H1 (cell line): ENCODE measurements at regions not wholly inside any gene's neighbourhood (a gene's known extent, or its start where the extent isn't known, plus 50 kb on each side); places are given as distances from the start of the nearest gene placed in this dataset.

ENCODE experiments used
- CTCF ChIA-PET: fragments of 300-600 bp; sonication (Branson Sonifier 250); formaldehyde crosslinking; loops from one replicate; lab custom pipeline; 2021; ENCODE audit not compliant: partially characterized antibody; lab: Charles Lee
- POLR2A ChIA-PET: fragments of 300-600 bp; sonication (Branson Sonifier 250); formaldehyde crosslinking; loops from one replicate; lab custom pipeline; 2021; ENCODE audit warnings: inconsistent platforms; ENCODE audit not compliant: partially characterized antibody; lab: Charles Lee
- DNase-seq, 2 experiments: peaks; one replicate each; pipeline versions ENCODE4 v3.0.0 to v3.0.0-alpha.2; 2010 to 2022; ENCODE audit warnings: low spot score in 2 of 2, low read depth in 1 of 2, mixed read lengths in 1 of 2
- FAIRE-seq: peaks from 2 replicates; lab custom pipeline; 2011; peaks lifted over from hg19 to GRCh38; lab: Jason Lieb, UNC
- H2AFZ ChIP-seq: 2 replicates; pipeline ENCODE4 v1.8.1; 2012; ENCODE audit warnings: low read length, inconsistent platforms
- H2AK5ac ChIP-seq: 2 replicates; pipeline ENCODE4 v1.6.1; 2013; ENCODE audit warnings: low read depth, low read length
- H2BK120ac ChIP-seq: replicated peaks from 2 replicates; pipeline ENCODE3; 2013; ENCODE audit warnings: low read depth, low read length, inconsistent platforms
- H2BK12ac ChIP-seq: 2 replicates; pipeline ENCODE4 v1.6.1; 2013; ENCODE audit warnings: low read depth, low read length
- H2BK15ac ChIP-seq: 2 replicates; pipeline ENCODE4 v1.6.1; 2013; ENCODE audit warnings: low read length
- H2BK20ac ChIP-seq: 2 replicates; pipeline ENCODE4 v1.6.1; 2013; ENCODE audit warnings: low read length
- H2BK5ac ChIP-seq: 2 replicates; pipeline ENCODE4 v1.6.1; 2013; ENCODE audit warnings: low read depth, low read length
- H3K14ac ChIP-seq: 2 replicates; pipeline ENCODE4 v1.6.1; 2013; ENCODE audit warnings: inconsistent platforms; ENCODE audit not compliant: insufficient read length
- H3K18ac ChIP-seq: 2 replicates; pipeline ENCODE4 v1.6.1; 2013; ENCODE audit warnings: low read length; ENCODE audit errors: extremely low read depth
- H3K23ac ChIP-seq: 2 replicates; pipeline ENCODE4 v1.6.1; 2013; ENCODE audit warnings: inconsistent platforms; ENCODE audit not compliant: insufficient read length
- H3K23me2 ChIP-seq: 2 replicates; pipeline ENCODE4 v1.6.1; 2013; ENCODE audit warnings: low read depth, low read length
- H3K27ac ChIP-seq: 2 replicates; pipeline ENCODE4 v1.6.1; 2011; ENCODE audit warnings: low read depth, low read length, inconsistent platforms
- H3K27me3 ChIP-seq, 4 experiments: replicated peaks in 1 of 4; 1 replicate in 1 of 4; 2 replicates in 3 of 4; pipeline versions ENCODE4 v1.6.1 to v1.8.1; 2011 to 2013; ENCODE audit warnings: low read length in 3 of 4, mild to moderate bottlenecking in 3 of 4, inconsistent platforms in 2 of 4, mixed read lengths in 2 of 4, moderate library complexity in 1 of 4; ENCODE audit not compliant: control insufficient read depth in 3 of 4, insufficient read depth in 3 of 4; ENCODE audit errors: extremely low read depth in 1 of 4
- H3K36me3 ChIP-seq, 4 experiments: 2 replicates each; pipeline versions ENCODE4 v1.6.1 to v1.8.1; 2011 to 2013; ENCODE audit warnings: mild to moderate bottlenecking in 4 of 4, low read length in 3 of 4, moderate library complexity in 2 of 4, control low read depth in 1 of 4, inconsistent platforms in 1 of 4; ENCODE audit not compliant: insufficient read depth in 4 of 4, control insufficient read depth in 2 of 4
- H3K4ac ChIP-seq: replicated peaks from 2 replicates; pipeline ENCODE3; 2013; ENCODE audit warnings: low read length, low read depth, mixed read lengths, inconsistent platforms; ENCODE audit not compliant: insufficient read length
- H3K4me1 ChIP-seq, 4 experiments: replicated peaks in 1 of 4; 1 replicate in 1 of 4; 2 replicates in 3 of 4; pipeline versions ENCODE4 v1.6.1 to v1.8.1; 2011 to 2013; ENCODE audit warnings: low read length in 3 of 4, inconsistent platforms in 2 of 4, mixed read lengths in 1 of 4; ENCODE audit not compliant: insufficient read depth in 4 of 4, control insufficient read depth in 3 of 4
- H3K4me2 ChIP-seq, 2 experiments: 2 replicates each; pipeline versions ENCODE4 v1.6.1 to v1.8.1; 2011 to 2013; ENCODE audit warnings: low read depth in 2 of 2, low read length in 2 of 2, control low read depth in 1 of 2, inconsistent platforms in 1 of 2, mild to moderate bottlenecking in 1 of 2; ENCODE audit not compliant: insufficient read depth in 1 of 2
- H3K4me3 ChIP-seq, 4 experiments: fragments of 200-600, 300-600 bp in 1 of 4; sonication (generic), shearing (Covaris generic), sonication (Bioruptor Twin) in 1 of 4; 2 replicates each; pipeline versions ENCODE4 v1.5.1 to v1.8.1; 2011 to 2016; ENCODE audit warnings: low read length in 4 of 4, low read depth in 3 of 4, control low read depth in 2 of 4, inconsistent platforms in 2 of 4, mild to moderate bottlenecking in 2 of 4, mixed read lengths in 1 of 4, moderate library complexity in 1 of 4; ENCODE audit not compliant: insufficient read depth in 2 of 4; ENCODE audit errors: extremely low read depth in 1 of 4
- H3K56ac ChIP-seq: replicated peaks from 2 replicates; pipeline ENCODE3; 2013; ENCODE audit warnings: low read depth, mild to moderate bottlenecking, mixed read lengths, low read length, inconsistent platforms; ENCODE audit not compliant: insufficient read length
- H3K79me1 ChIP-seq: 2 replicates; pipeline ENCODE4 v1.6.1; 2013; ENCODE audit warnings: low read depth, low read length, control low read depth
- H3K79me2 ChIP-seq, 2 experiments: 2 replicates each; pipeline versions ENCODE4 v1.6.1 to v1.8.1; 2012 to 2013; ENCODE audit warnings: low read length in 2 of 2, mild to moderate bottlenecking in 2 of 2, inconsistent platforms in 1 of 2; ENCODE audit not compliant: insufficient read depth in 2 of 2, control insufficient read depth in 1 of 2
- H3K9ac ChIP-seq, 4 experiments: replicated peaks in 1 of 4; 1 replicate in 1 of 4; 2 replicates in 3 of 4; pipeline versions ENCODE4 v1.6.1 to v1.8.1; 2011 to 2013; ENCODE audit warnings: low read depth in 3 of 4, low read length in 3 of 4, control low read depth in 2 of 4, mild to moderate bottlenecking in 2 of 4, moderate library complexity in 2 of 4, inconsistent platforms in 1 of 4; ENCODE audit errors: extremely low read depth in 1 of 4
- H3K9me3 ChIP-seq, 2 experiments: 2 replicates each; pipeline versions ENCODE4 v1.6.1 to v1.8.1; 2012 to 2013; ENCODE audit warnings: mild to moderate bottlenecking in 2 of 2, moderate library complexity in 2 of 2, control low read depth in 1 of 2, inconsistent platforms in 1 of 2, low read depth in 1 of 2, low read length in 1 of 2, mixed read lengths in 1 of 2; ENCODE audit not compliant: insufficient read depth in 2 of 2
- H4K20me1 ChIP-seq, 2 experiments: replicated peaks in 1 of 2; 2 replicates each; pipeline versions ENCODE3 to v1.8.1; 2011 to 2013; ENCODE audit warnings: inconsistent platforms in 2 of 2, low read length in 2 of 2, mild to moderate bottlenecking in 1 of 2; ENCODE audit not compliant: insufficient read depth in 2 of 2, control insufficient read depth in 1 of 2
- H4K5ac ChIP-seq: 2 replicates; pipeline ENCODE4 v1.6.1; 2013; ENCODE audit warnings: low read length, low read depth, mixed read lengths, inconsistent platforms; ENCODE audit not compliant: insufficient read length
- H4K8ac ChIP-seq: 2 replicates; pipeline ENCODE4 v1.8.0; 2013; ENCODE audit warnings: mild to moderate bottlenecking, moderate library complexity, low read length, inconsistent platforms; ENCODE audit not compliant: insufficient read depth; ENCODE audit errors: extremely low read depth
- H4K91ac ChIP-seq: replicated peaks from 2 replicates; pipeline ENCODE3; 2013; ENCODE audit warnings: low read length, mixed read lengths, inconsistent platforms; ENCODE audit not compliant: insufficient read length
- BRCA1 ChIP-seq: IDR thresholded peaks from 2 replicates; pipeline ENCODE4 v1.6.1; 2012; ENCODE audit warnings: low read depth, low read length, improper control_type of control experiment
- KDM4A ChIP-seq: IDR thresholded peaks from one replicate; pipeline ENCODE4 v1.7.1; 2012; ENCODE audit warnings: low read depth, mild to moderate bottlenecking, moderate library complexity, low read length, inconsistent platforms; ENCODE audit not compliant: severe bottlenecking
- TAF1 ChIP-seq: IDR thresholded peaks from 2 replicates; pipeline ENCODE4 v1.6.1; 2011; ENCODE audit warnings: mild to moderate bottlenecking, low read depth, low read length
- YY1 ChIP-seq: IDR thresholded peaks from 2 replicates; pipeline ENCODE4 v1.6.1; 2011; ENCODE audit warnings: low read depth, mild to moderate bottlenecking, low read length
- ZNF274 ChIP-seq: IDR thresholded peaks from 2 replicates; pipeline ENCODE4 v1.7.0; 2012; ENCODE audit warnings: low read length, borderline replicate concordance; ENCODE audit errors: extremely low read depth
- WGBS, 2 experiments: shearing (Covaris generic) in 1 of 2; methylation state at CpG; one replicate each; pipeline versions ENCODE4 v1.1.6 to v1.1.7; 2013 to 2015; ENCODE audit warnings: low lambda C conversion rate in 2 of 2, mixed read lengths in 2 of 2, inconsistent platforms in 1 of 2, low coverage in 1 of 2, missing lambda C conversion rate in 1 of 2; ENCODE audit not compliant: insufficient replicate concordance in 2 of 2, insufficient coverage in 1 of 2, insufficient read length in 1 of 2; ENCODE audit errors: extremely low coverage in 1 of 2, missing lambda C conversion rate in 1 of 2; 5-methylcytosine and 5-hydroxymethylcytosine counted together

DNA sequence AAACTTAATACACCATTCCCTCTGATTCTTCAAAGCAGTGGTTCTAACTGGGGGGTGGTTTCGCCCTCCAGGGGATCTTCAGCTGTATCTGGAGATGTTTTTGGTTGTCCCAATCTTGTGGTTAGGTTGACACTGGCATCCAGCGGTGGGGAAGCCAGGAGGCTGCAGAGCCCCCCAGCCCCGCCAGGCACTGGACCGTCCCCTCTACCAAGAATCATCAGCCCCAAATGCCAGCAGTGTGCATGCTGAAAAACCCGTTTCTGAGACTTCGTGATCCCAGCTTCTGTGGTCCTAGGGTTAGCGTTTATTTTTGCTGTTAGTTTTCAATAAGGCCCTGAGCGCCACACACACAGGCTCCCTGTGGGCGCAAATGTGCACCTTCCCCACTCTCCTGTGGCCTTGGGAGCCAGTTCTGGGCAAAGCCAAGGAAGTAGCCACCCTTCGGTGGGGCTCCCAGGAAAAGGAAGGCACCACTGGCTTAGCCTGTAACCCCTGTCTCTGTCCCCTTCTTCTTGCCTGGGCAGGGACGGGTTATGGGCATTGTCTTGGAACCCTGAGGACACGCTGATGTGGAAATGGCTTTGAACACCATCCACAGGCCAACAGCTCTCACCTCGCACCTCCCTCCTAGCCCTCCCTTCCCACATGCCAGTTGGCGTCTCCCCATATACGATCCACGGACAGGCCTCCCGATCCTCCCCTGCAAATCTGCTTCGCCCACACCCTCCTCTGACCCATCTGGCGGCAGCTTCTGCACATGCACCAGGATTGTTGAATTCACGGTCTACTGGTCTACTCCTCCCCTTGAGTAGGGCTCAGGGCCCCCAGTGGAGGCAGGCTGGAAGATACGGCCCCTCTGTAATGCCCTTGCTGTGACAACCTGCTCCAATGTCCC is 71.4 kb upstream of the CCND1 start:
- no peak overlapping the region for H3K4ac ChIP-seq
- no peak overlapping the region for H3K27ac ChIP-seq
- H3K4me3 ChIP-seq = no peak overlapping the region
- DNase-seq (peak in 1 of 2 experiments; percentile 16), FAIRE-seq (no peak)
- H4K20me1 ChIP-seq = no peaks in the 10 kb centered on the region
- no peak overlapping the region for H2AK5ac ChIP-seq
- no peak overlapping the region for H4K8ac ChIP-seq
- H2BK120ac ChIP-seq = no peak overlapping the region
- CTCF ChIA-PET = no interaction called here
- no peaks in the 10 kb centered on the region for H3K36me3 ChIP-seq
- H3K18ac ChIP-seq = no peak overlapping the region
- no peaks in the 10 kb centered on the region for H3K23me2 ChIP-seq
- H3K4me1 ChIP-seq = no peaks in the 10 kb centered on the region
- no peak overlapping the region for H2BK15ac ChIP-seq
- no peak overlapping the region for H3K9ac ChIP-seq
- no peak overlapping the region for H3K4me2 ChIP-seq
- no peak overlapping the region for H2AFZ ChIP-seq
- H3K79me2 ChIP-seq = no peaks in the 10 kb centered on the region
- no peak overlapping the region for H3K14ac ChIP-seq
- no peak for TF ChIP-seq YY1
- TF ChIP-seq BRCA1 = no peak
- TF ChIP-seq KDM4A = no peak
- TF ChIP-seq ZNF274 = no peak
- TF ChIP-seq TAF1 = no peak
- H3K23ac ChIP-seq = no peak overlapping the region
- H4K5ac ChIP-seq = no peak overlapping the region
- POLR2A ChIA-PET = no interaction called here
- H3K27me3 ChIP-seq = no peaks in the 10 kb centered on the region
- H2BK5ac ChIP-seq = no peak overlapping the region
- WGBS, 2 experiments = 91% methylated on average over 21 of the region's 21 CpGs; no CpG with 5 or more reads in 1 of the 2 experiments
- H3K9me3 ChIP-seq = no peaks in the 10 kb centered on the region
- H2BK20ac ChIP-seq = no peak overlapping the region
- H2BK12ac ChIP-seq = no peak overlapping the region
- H3K79me1 ChIP-seq = no peaks in the 10 kb centered on the region
- no peak overlapping the region for H4K91ac ChIP-seq
- no peak overlapping the region for H3K56ac ChIP-seq
